H7 (cell line): ENCODE measurements at regions not wholly inside any gene's neighbourhood (a gene's known extent, or its start where the extent isn't known, plus 50 kb on each side); places are given as distances from the start of the nearest gene placed in this dataset.

Source experiments
- DNase-seq: peaks from one replicate; pipeline ENCODE4 v3.0.0; 2012
- H3K27me3 ChIP-seq: 2 replicates; pipeline ENCODE4 v1.6.0; 2011; ENCODE audit warnings: mild to moderate bottlenecking, low read length; ENCODE audit not compliant: control insufficient read depth, insufficient read depth
- H3K36me3 ChIP-seq: replicated peaks from 2 replicates; pipeline ENCODE4 v1.5.1; 2011; ENCODE audit warnings: low read length; ENCODE audit not compliant: control insufficient read depth, insufficient read depth
- H3K4me3 ChIP-seq: 2 replicates; pipeline ENCODE4 v1.5.1; 2011; ENCODE audit warnings: low read depth, mild to moderate bottlenecking, control low read depth, low read length, moderate library complexity; ENCODE audit not compliant: insufficient read depth

GRCh38 chr17:72392056-72393010 lies 271.5 kb downstream of the SOX9 start:
- no peak for DNase-seq
- Histone ChIP-seq H3K4me3 (no peak overlapping the region), H3K36me3 (no peaks in the 10 kb centered on the region), H3K27me3 (no peaks in the 10 kb centered on the region; the same call in 1 of the 2 replicates)

- no peak for DNase-seq
- Histone ChIP-seq H3K36me3 (no peaks in the 10 kb centered on the region), H3K4me3 (no peak overlapping the region), H3K27me3 (no peaks in the 10 kb centered on the region; the same call in 1 of the 2 replicates)
Measured at GRCh38 chr17:72393553-72393952, 272.7 kb downstream of the SOX9 start.

- Histone ChIP-seq H3K27me3 (no peaks in the 10 kb centered on the region; the same call in 1 of the 2 replicates), H3K36me3 (no peaks in the 10 kb centered on the region), H3K4me3 (no peak overlapping the region)
- DNase-seq, result no peak
Measured at GRCh38 chr17:72394531-72394930, 273.7 kb downstream of the SOX9 start.

- no peak overlapping the region for H3K4me3 ChIP-seq
- no peaks in the 10 kb centered on the region for H3K36me3 ChIP-seq
- no peak for DNase-seq
- H3K27me3 ChIP-seq, result no peaks in the 10 kb centered on the region; the same call in 1 of the 2 replicates
Measured at GRCh38 chr17:72396121-72396520, 275.3 kb downstream of the SOX9 start.

GRCh38 chr17:72397223-72397667 lies 276.4 kb downstream of the SOX9 start:
- no peaks in the 10 kb centered on the region; the same call in 1 of the 2 replicates for H3K27me3 ChIP-seq

GRCh38 chr17:72397687-72398086 lies 276.9 kb downstream of the SOX9 start:
- no peak for DNase-seq
- H3K36me3 ChIP-seq, result no peaks in the 10 kb centered on the region

More at GRCh38 chr17:72397223-72397667, 276.4 kb downstream of the SOX9 start:
- no peaks in the 10 kb centered on the region for H3K36me3 ChIP-seq
- no peak for DNase-seq
- H3K4me3 ChIP-seq, result no peak overlapping the region

GRCh38 chr17:72399023-72399607 lies 278.3 kb downstream of the SOX9 start:
- Histone ChIP-seq H3K36me3 (no peaks in the 10 kb centered on the region), H3K27me3 (peaks cover 8% of the 10 kb centered on the region; the same call in 1 of the 2 replicates), H3K4me3 (no peak overlapping the region)
- DNase-seq, result no peak

More at GRCh38 chr17:72397687-72398086, 276.9 kb downstream of the SOX9 start:
- Histone ChIP-seq H3K27me3 (no peaks in the 10 kb centered on the region; the same call in 1 of the 2 replicates), H3K4me3 (no peak overlapping the region)

- H3K27me3 ChIP-seq, result peaks cover 11% of the 10 kb centered on the region; the same call in 1 of the 2 replicates
- no peak for DNase-seq
Measured at GRCh38 chr17:72399608-72400487, 279.0 kb downstream of the SOX9 start.

GRCh38 chr17:72400488-72400827 lies 279.6 kb downstream of the SOX9 start:
- Histone ChIP-seq H3K27me3 (peaks cover 14% of the 10 kb centered on the region; the same call in 1 of the 2 replicates), H3K4me3 (no peak overlapping the region), H3K36me3 (no peaks in the 10 kb centered on the region)
- DNase-seq, result no peak

More at GRCh38 chr17:72399608-72400487, 279.0 kb downstream of the SOX9 start:
- Histone ChIP-seq H3K36me3 (no peaks in the 10 kb centered on the region), H3K4me3 (no peak overlapping the region)

GRCh38 chr17:72400863-72401262 lies 280.0 kb downstream of the SOX9 start:
- DNase-seq, result no peak
- H3K36me3 ChIP-seq, result no peaks in the 10 kb centered on the region
- H3K4me3 ChIP-seq, result no peak overlapping the region
- peaks cover 18% of the 10 kb centered on the region; the same call in 1 of the 2 replicates for H3K27me3 ChIP-seq

GRCh38 chr17:72401883-72402726 lies 281.3 kb downstream of the SOX9 start:
- Histone ChIP-seq H3K36me3 (no peaks in the 10 kb centered on the region), H3K4me3 (no peak overlapping the region), H3K27me3 (peaks cover 29% of the 10 kb centered on the region; the same call in 1 of the 2 replicates)
- no peak for DNase-seq

- H3K27me3 ChIP-seq, result peaks cover 32% of the 10 kb centered on the region; the same call in 1 of the 2 replicates
- H3K4me3 ChIP-seq, result no peak overlapping the region
- DNase-seq, result no peak
- H3K36me3 ChIP-seq, result no peaks in the 10 kb centered on the region
Measured at GRCh38 chr17:72402727-72403210, 281.9 kb downstream of the SOX9 start.

GRCh38 chr17:72403713-72404209 lies 282.9 kb downstream of the SOX9 start:
- DNase-seq, result no peak
- Histone ChIP-seq H3K27me3 (peaks cover 40% of the 10 kb centered on the region), H3K4me3 (no peak overlapping the region), H3K36me3 (no peaks in the 10 kb centered on the region)
